ENCODE measurements at regions not wholly inside any gene's neighbourhood (a gene's known extent, or its start where the extent isn't known, plus 50 kb on each side); places are given as distances from the start of the nearest gene placed in this dataset.

GRCh38 chr4:82200046-82200445, 173.7 kb downstream of the HNRNPD start:
- H3K27ac ChIP-seq (ENCODE audit: low read depth, low read length, poor library complexity, severe bottlenecking), result no peak overlapping the region
- H3K27me3 ChIP-seq (ENCODE audit: insufficient read depth, low read length), result no peaks in the 10 kb centered on the region
- H3K79me2 ChIP-seq (ENCODE audit: insufficient read depth, low read length), result no peaks in the 10 kb centered on the region
- no peaks in the 10 kb centered on the region for H3K9me3 ChIP-seq (ENCODE audit: low read length)
- H3K9ac ChIP-seq (ENCODE audit: low read length), result no peak overlapping the region
- H3K4me1 ChIP-seq (ENCODE audit: insufficient read depth, low read length, severe bottlenecking), result no peaks in the 10 kb centered on the region
- no peaks in the 10 kb centered on the region for H3K9me2 ChIP-seq (ENCODE audit: low read depth, low read length)
- no peak overlapping the region for H3K4me2 ChIP-seq (ENCODE audit: low read length)
- no peaks in the 10 kb centered on the region for H4K20me1 ChIP-seq (ENCODE audit: insufficient read depth, low read length)
- H3K4me3 ChIP-seq (ENCODE audit: low read depth, low read length, poor library complexity, severe bottlenecking), result no peak overlapping the region
- no peak overlapping the region for H2AFZ ChIP-seq (ENCODE audit: low read length)
- no peaks in the 10 kb centered on the region for H3F3A ChIP-seq (ENCODE audit: insufficient read depth, low read length)
- TF ChIP-seq, protein P1, sequence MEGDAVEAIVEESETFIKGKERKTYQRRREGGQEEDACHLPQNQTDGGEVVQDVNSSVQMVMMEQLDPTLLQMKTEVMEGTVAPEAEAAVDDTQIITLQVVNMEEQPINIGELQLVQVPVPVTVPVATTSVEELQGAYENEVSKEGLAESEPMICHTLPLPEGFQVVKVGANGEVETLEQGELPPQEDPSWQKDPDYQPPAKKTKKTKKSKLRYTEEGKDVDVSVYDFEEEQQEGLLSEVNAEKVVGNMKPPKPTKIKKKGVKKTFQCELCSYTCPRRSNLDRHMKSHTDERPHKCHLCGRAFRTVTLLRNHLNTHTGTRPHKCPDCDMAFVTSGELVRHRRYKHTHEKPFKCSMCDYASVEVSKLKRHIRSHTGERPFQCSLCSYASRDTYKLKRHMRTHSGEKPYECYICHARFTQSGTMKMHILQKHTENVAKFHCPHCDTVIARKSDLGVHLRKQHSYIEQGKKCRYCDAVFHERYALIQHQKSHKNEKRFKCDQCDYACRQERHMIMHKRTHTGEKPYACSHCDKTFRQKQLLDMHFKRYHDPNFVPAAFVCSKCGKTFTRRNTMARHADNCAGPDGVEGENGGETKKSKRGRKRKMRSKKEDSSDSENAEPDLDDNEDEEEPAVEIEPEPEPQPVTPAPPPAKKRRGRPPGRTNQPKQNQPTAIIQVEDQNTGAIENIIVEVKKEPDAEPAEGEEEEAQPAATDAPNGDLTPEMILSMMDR (IDR thresholded peaks at IDR 0.05; ENCODE audit: low read length), result no peak
- no peak for TF ChIP-seq EZH2 (IDR thresholded peaks at IDR 0.05; ENCODE audit: borderline replicate concordance, low read length)
- no peaks in the 10 kb centered on the region for H3K36me3 ChIP-seq (ENCODE audit: insufficient read depth, low read length)

DNA sequence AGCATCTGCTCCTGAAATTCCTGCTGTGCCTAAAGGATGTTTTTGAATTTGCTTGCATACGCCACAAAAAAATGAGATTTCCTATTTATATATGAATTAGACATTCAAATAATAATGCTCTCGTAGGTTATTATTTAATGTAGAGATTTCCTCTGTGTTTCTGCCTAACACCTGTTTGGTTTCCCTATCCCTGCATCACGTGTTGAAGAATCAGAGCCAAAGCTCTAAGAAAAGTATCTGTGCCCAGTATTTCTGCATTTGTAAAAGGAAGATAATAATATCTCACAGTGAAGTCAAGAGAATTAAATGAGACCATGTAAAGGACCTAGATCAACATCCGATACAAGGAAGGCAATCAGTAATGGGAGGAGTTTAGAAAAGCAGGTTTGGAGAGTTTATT, 179.5 kb downstream of the HNRNPD start:
- Histone ChIP-seq H3K9me3 (ENCODE audit: low read length) (no peaks in the 10 kb centered on the region), H3K79me2 (ENCODE audit: insufficient read depth, low read length) (no peaks in the 10 kb centered on the region), H3K27me3 (ENCODE audit: insufficient read depth, low read length) (no peaks in the 10 kb centered on the region), H3K9me2 (ENCODE audit: low read depth, low read length) (no peaks in the 10 kb centered on the region), H4K20me1 (ENCODE audit: insufficient read depth, low read length) (no peaks in the 10 kb centered on the region), H3K4me3 (ENCODE audit: low read depth, low read length, poor library complexity, severe bottlenecking) (no peak overlapping the region), H3K4me2 (ENCODE audit: low read length) (no peak overlapping the region), H3K27ac (ENCODE audit: low read depth, low read length, poor library complexity, severe bottlenecking) (no peak overlapping the region), H2AFZ (ENCODE audit: low read length) (no peak overlapping the region), H3F3A (ENCODE audit: insufficient read depth, low read length) (no peaks in the 10 kb centered on the region), H3K36me3 (ENCODE audit: insufficient read depth, low read length) (no peaks in the 10 kb centered on the region), H3K4me1 (ENCODE audit: insufficient read depth, low read length, severe bottlenecking) (no peaks in the 10 kb centered on the region), H3K9ac (ENCODE audit: low read length) (no peak overlapping the region)
- no peak for TF ChIP-seq EZH2 (IDR thresholded peaks at IDR 0.05; ENCODE audit: borderline replicate concordance, low read length)
- TF ChIP-seq, protein P1 (IDR thresholded peaks at IDR 0.05; ENCODE audit: low read length), result no peak

- Histone ChIP-seq H3K27me3 (ENCODE audit: insufficient read depth, low read length) (no peaks in the 10 kb centered on the region), H3K9ac (ENCODE audit: low read length) (no peak overlapping the region), H3K36me3 (ENCODE audit: insufficient read depth, low read length) (no peaks in the 10 kb centered on the region), H2AFZ (ENCODE audit: low read length) (no peak overlapping the region), H3K79me2 (ENCODE audit: insufficient read depth, low read length) (no peaks in the 10 kb centered on the region), H3K4me1 (ENCODE audit: insufficient read depth, low read length, severe bottlenecking) (no peaks in the 10 kb centered on the region), H4K20me1 (ENCODE audit: insufficient read depth, low read length) (no peaks in the 10 kb centered on the region), H3F3A (ENCODE audit: insufficient read depth, low read length) (no peaks in the 10 kb centered on the region), H3K9me3 (ENCODE audit: low read length) (no peaks in the 10 kb centered on the region), H3K27ac (ENCODE audit: low read depth, low read length, poor library complexity, severe bottlenecking) (no peak overlapping the region), H3K9me2 (ENCODE audit: low read depth, low read length) (no peaks in the 10 kb centered on the region), H3K4me3 (ENCODE audit: low read depth, low read length, poor library complexity, severe bottlenecking) (no peak overlapping the region), H3K4me2 (ENCODE audit: low read length) (no peak overlapping the region)
- TF ChIP-seq, protein P1 (IDR thresholded peaks at IDR 0.05; ENCODE audit: low read length), result no peak
- no peak for TF ChIP-seq EZH2 (IDR thresholded peaks at IDR 0.05; ENCODE audit: borderline replicate concordance, low read length)
Observed at GRCh38 chr4:82192017-82192673, 181.6 kb downstream of the HNRNPD start.

All from OCI-LY1 (cell line).